K562 (cell line): ENCODE measurements at regions not wholly inside any gene's neighbourhood (a gene's known extent, or its start where the extent isn't known, plus 50 kb on each side); places are given as distances from the start of the nearest gene placed in this dataset.

Source experiments
- BACH1 ChIP-seq: fragments of 200-800 bp; sonication (Bioruptor generic); IDR thresholded peaks from 2 replicates; pipeline ENCODE4 v1.6.1; 2016; ENCODE audit warnings: missing genetic modification characterization, missing compliant biosample characterization
- CHD1 ChIP-seq: fragments of 200-600 bp; sonication (generic); IDR thresholded peaks from one replicate; pipeline ENCODE4 v1.6.1; 2012; ENCODE audit warnings: mild to moderate bottlenecking, moderate library complexity, low read length, inconsistent platforms
- CLOCK ChIP-seq: fragments of 250-450 bp; sonication (Bioruptor Pico); IDR thresholded peaks from 2 replicates; pipeline ENCODE4 v1.4.0; 2020; ENCODE audit warnings: mild to moderate bottlenecking, moderate library complexity, borderline replicate concordance
- DACH1 ChIP-seq: fragments of 450-650 bp; IDR thresholded peaks from 2 replicates; pipeline ENCODE4 v1.6.1; 2018; ENCODE audit not compliant: partially characterized antibody
- ILK ChIP-seq: fragments of 450-650 bp; IDR thresholded peaks from 2 replicates; pipeline ENCODE4 v1.6.1; 2016; ENCODE audit warnings: missing genetic modification characterization, low read depth, mild to moderate bottlenecking, missing compliant biosample characterization, moderate library complexity, borderline replicate concordance
- KDM4B ChIP-seq, 2 experiments: fragments of 450-650 bp in 1 of 2; sonication (generic) in 1 of 2; IDR thresholded peaks; 2 replicates each; pipeline ENCODE4 v1.6.1; 2016 to 2017; ENCODE audit warnings: borderline replicate concordance in 2 of 2, antibody characterized with exemption in 1 of 2, low read depth in 1 of 2, mild to moderate bottlenecking in 1 of 2
- KLF10 ChIP-seq: fragments of 250-450 bp; sonication (Bioruptor Pico); IDR thresholded peaks from 2 replicates; pipeline ENCODE4 v1.6.1; 2021; ENCODE audit warnings: matching md5 sums
- L3MBTL2 ChIP-seq: fragments of 450-650 bp; IDR thresholded peaks from 2 replicates; pipeline ENCODE4 v1.6.1; 2016; ENCODE audit warnings: mild to moderate bottlenecking, moderate library complexity
- MYBL2 ChIP-seq, 2 experiments: fragments of 450-650 bp in 1 of 2; sonication (generic) in 1 of 2; formaldehyde crosslinking in 1 of 2; IDR thresholded peaks; 2 replicates each; pipeline versions ENCODE4 v1.6.1 to v1.8.1; 2017 to 2022; ENCODE audit warnings: borderline replicate concordance in 1 of 2, inconsistent platforms in 1 of 2, low read depth in 1 of 2, mild to moderate bottlenecking in 1 of 2, missing genetic modification reagents in 1 of 2, moderate library complexity in 1 of 2
- NCOA6 ChIP-seq: fragments of 450-650 bp; IDR thresholded peaks from 2 replicates; pipeline ENCODE4 v1.6.1; 2017; ENCODE audit warnings: mild to moderate bottlenecking
- POLR3G ChIP-seq: IDR thresholded peaks from 2 replicates; pipeline ENCODE4 v1.6.1; 2011; ENCODE audit not compliant: insufficient read length, insufficient replicate concordance; ENCODE audit errors: extremely low read depth
- SOX6 ChIP-seq: fragments of 450-650 bp; IDR thresholded peaks from 2 replicates; pipeline ENCODE4 v1.6.1; 2014; ENCODE audit warnings: mild to moderate bottlenecking
- TAF1 ChIP-seq: IDR thresholded peaks from 2 replicates; pipeline ENCODE4 v1.6.1; 2011; ENCODE audit warnings: mild to moderate bottlenecking, low read length, moderate library complexity; ENCODE audit not compliant: insufficient read depth, control insufficient read depth, severe bottlenecking; ENCODE audit errors: extremely low read depth
- ZNF239 ChIP-seq: fragments of 250-450 bp; sonication (Bioruptor Pico); IDR thresholded peaks from 2 replicates; pipeline ENCODE4 v1.4.0; 2020; ENCODE audit warnings: mild to moderate bottlenecking
- TF ChIP-seq, protein P1 (sequence below): fragments of 450-650 bp; IDR thresholded peaks from 2 replicates; pipeline ENCODE4 v1.6.1; 2018; ENCODE audit warnings: mild to moderate bottlenecking, low read depth; ENCODE audit not compliant: partially characterized antibody
- TF ChIP-seq, protein P2 (sequence below): fragments of 450-650 bp; IDR thresholded peaks from 2 replicates; pipeline ENCODE4 v1.6.1; 2017; ENCODE audit warnings: antibody characterized with exemption, mild to moderate bottlenecking
- TF ChIP-seq, protein P3 (sequence below): fragments of 450-650 bp; formaldehyde crosslinking; IDR thresholded peaks from 2 replicates; pipeline ENCODE4 v1.4.0; 2020; ENCODE audit warnings: mild to moderate bottlenecking, moderate library complexity

GRCh38 chr12:76621582-76622024 lies 62.0 kb upstream of the OSBPL8 start (continued):
- TF ChIP-seq TAF1 (no peak), POLR3G (no peak), L3MBTL2 (no peak), KDM4B (IDR thresholded peaks at IDR 0.05; ENCODE audit: borderline replicate concordance in 2 of 2, low read depth in 1 of 2) (no peak), CHD1 (no peak), NCOA6 (no peak), ZNF239 (no peak), MYBL2 (IDR thresholded peaks at IDR 0.05; ENCODE audit: low read depth) (no peak), MYBL2 (CRISPR knock-in tag; IDR thresholded peaks at IDR 0.05; ENCODE audit: borderline replicate concordance) (no peak), ILK (tag) (no peak), KLF10 (CRISPR knock-in tag) (no peak), BACH1 (tag) (no peak), CLOCK (CRISPR knock-in tag) (no peak), SOX6 (peak; percentile 98), DACH1 (no peak)
- TF ChIP-seq, protein P1, sequence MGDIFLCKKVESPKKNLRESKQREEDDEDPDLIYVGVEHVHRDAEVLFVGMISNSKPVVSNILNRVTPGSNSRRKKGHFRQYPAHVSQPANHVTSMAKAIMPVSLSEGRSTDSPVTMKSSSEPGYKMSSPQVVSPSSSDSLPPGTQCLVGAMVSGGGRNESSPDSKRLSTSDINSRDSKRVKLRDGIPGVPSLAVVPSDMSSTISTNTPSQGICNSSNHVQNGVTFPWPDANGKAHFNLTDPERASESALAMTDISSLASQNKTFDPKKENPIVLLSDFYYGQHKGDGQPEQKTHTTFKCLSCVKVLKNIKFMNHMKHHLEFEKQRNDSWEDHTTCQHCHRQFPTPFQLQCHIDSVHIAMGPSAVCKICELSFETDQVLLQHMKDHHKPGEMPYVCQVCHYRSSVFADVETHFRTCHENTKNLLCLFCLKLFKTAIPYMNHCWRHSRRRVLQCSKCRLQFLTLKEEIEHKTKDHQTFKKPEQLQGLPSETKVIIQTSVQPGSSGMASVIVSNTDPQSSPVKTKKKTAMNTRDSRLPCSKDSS: no peak
- TF ChIP-seq, protein P2, sequence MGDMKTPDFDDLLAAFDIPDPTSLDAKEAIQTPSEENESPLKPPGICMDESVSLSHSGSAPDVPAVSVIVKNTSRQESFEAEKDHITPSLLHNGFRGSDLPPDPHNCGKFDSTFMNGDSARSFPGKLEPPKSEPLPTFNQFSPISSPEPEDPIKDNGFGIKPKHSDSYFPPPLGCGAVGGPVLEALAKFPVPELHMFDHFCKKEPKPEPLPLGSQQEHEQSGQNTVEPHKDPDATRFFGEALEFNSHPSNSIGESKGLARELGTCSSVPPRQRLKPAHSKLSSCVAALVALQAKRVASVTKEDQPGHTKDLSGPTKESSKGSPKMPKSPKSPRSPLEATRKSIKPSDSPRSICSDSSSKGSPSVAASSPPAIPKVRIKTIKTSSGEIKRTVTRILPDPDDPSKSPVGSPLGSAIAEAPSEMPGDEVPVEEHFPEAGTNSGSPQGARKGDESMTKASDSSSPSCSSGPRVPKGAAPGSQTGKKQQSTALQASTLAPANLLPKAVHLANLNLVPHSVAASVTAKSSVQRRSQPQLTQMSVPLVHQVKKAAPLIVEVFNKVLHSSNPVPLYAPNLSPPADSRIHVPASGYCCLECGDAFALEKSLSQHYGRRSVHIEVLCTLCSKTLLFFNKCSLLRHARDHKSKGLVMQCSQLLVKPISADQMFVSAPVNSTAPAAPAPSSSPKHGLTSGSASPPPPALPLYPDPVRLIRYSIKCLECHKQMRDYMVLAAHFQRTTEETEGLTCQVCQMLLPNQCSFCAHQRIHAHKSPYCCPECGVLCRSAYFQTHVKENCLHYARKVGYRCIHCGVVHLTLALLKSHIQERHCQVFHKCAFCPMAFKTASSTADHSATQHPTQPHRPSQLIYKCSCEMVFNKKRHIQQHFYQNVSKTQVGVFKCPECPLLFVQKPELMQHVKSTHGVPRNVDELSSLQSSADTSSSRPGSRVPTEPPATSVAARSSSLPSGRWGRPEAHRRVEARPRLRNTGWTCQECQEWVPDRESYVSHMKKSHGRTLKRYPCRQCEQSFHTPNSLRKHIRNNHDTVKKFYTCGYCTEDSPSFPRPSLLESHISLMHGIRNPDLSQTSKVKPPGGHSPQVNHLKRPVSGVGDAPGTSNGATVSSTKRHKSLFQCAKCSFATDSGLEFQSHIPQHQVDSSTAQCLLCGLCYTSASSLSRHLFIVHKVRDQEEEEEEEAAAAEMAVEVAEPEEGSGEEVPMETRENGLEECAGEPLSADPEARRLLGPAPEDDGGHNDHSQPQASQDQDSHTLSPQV: no peak
- TF ChIP-seq, protein P3, sequence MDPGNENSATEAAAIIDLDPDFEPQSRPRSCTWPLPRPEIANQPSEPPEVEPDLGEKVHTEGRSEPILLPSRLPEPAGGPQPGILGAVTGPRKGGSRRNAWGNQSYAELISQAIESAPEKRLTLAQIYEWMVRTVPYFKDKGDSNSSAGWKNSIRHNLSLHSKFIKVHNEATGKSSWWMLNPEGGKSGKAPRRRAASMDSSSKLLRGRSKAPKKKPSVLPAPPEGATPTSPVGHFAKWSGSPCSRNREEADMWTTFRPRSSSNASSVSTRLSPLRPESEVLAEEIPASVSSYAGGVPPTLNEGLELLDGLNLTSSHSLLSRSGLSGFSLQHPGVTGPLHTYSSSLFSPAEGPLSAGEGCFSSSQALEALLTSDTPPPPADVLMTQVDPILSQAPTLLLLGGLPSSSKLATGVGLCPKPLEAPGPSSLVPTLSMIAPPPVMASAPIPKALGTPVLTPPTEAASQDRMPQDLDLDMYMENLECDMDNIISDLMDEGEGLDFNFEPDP (CRISPR knock-in tag): no peak
